NCI-H526 (cell line): ENCODE measurements at regions not wholly inside any gene's neighbourhood (a gene's known extent, or its start where the extent isn't known, plus 50 kb on each side); places are given as distances from the start of the nearest gene placed in this dataset.
"Not testable (repeated sequence)": the region's sequence is repeated elsewhere in the genome, so short reads cannot be mapped to it uniquely, and the experiment has no call there.

Experiments used
- DNase-seq, 2 experiments: peaks; one replicate each; lab custom pipeline; 2025; lab: John Stamatoyannopoulos, UW

GRCh38 chr12:107500307-107500706 lies 185.3 kb upstream of the PWP1 start:
- no peak for DNase-seq

GRCh38 chr12:107501681-107502080 lies 183.9 kb upstream of the PWP1 start:
- DNase-seq: no peak

GRCh38 chr12:107503129-107503855 lies 182.3 kb upstream of the PWP1 start:
- DNase-seq: no peak

GRCh38 chr12:107503887-107504885 lies 181.4 kb upstream of the PWP1 start:
- DNase-seq: no peak

- no peak for DNase-seq
Observed at GRCh38 chr12:107509421-107509820, 176.2 kb upstream of the PWP1 start.

- no peak for DNase-seq
Observed at GRCh38 chr12:107510211-107510610, 175.4 kb upstream of the PWP1 start.

- no peak for DNase-seq
Observed at GRCh38 chr12:107511292-107511691, 174.3 kb upstream of the PWP1 start.

- no peak for DNase-seq
Observed at GRCh38 chr12:107512391-107512790, 173.2 kb upstream of the PWP1 start.

- DNase-seq: no peak
Observed at GRCh38 chr12:107513184-107513583, 172.4 kb upstream of the PWP1 start.

- DNase-seq: no peak
Observed at GRCh38 chr12:107513636-107514400, 171.8 kb upstream of the PWP1 start.

- DNase-seq: no peak
Observed at GRCh38 chr12:107514887-107515445, 170.6 kb upstream of the PWP1 start.

GRCh38 chr12:107515446-107515958 lies 170.1 kb upstream of the PWP1 start:
- DNase-seq: no peak

GRCh38 chr12:107517816-107518215 lies 167.8 kb upstream of the PWP1 start:
- DNase-seq: not testable (repeated sequence)

- DNase-seq: no peak
Observed at GRCh38 chr12:107518868-107519267, 166.7 kb upstream of the PWP1 start.

- no peak for DNase-seq
Observed at GRCh38 chr12:107519906-107520859, 165.4 kb upstream of the PWP1 start.

- DNase-seq: no peak
Observed at GRCh38 chr12:107521826-107522355, 163.7 kb upstream of the PWP1 start.

GRCh38 chr12:107522692-107523477 lies 162.7 kb upstream of the PWP1 start:
- peak in 1 of 2 experiments; percentile 46 for DNase-seq

GRCh38 chr12:107523775-107524535 lies 161.6 kb upstream of the PWP1 start:
- DNase-seq: peak; percentile 59 to 61
